ENCODE measurements at regions not wholly inside any gene's neighbourhood (a gene's known extent, or its start where the extent isn't known, plus 50 kb on each side); places are given as distances from the start of the nearest gene placed in this dataset.

DNA sequence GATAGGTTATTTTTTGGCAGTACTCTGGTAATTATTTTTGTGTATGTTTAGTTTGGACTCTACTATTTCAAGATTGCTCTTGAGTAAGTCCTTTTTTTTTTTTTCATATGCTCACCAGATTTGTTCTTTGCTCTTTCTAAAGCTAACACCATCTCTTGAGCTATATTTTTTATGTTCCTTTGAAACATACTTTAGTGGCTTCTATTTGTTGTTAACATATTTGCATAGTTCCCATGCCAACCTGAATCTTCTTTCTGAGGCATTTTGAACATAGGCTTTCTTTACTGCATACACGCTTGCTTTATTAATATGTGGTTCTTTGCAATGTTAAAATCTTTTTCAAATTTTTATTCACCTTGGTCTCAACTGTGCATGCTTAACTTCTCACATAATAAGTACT, 1644.9 kb downstream of the SUCLG1 start:
- Histone ChIP-seq H3K27me3 (ENCODE audit: insufficient read depth, low read length, poor library complexity) (no peaks in the 10 kb centered on the region), H3K36me3 (ENCODE audit: control insufficient read depth, insufficient read depth, low read length) (no peaks in the 10 kb centered on the region), H2AK5ac (ENCODE audit: low read length) (no peak overlapping the region), H2BK15ac (replicated peaks; ENCODE audit: low read depth) (no peak overlapping the region), H3K27ac (ENCODE audit: low read depth, low read length) (no peak overlapping the region), H3K18ac (ENCODE audit: low read length) (no peak overlapping the region), H3K79me2 (ENCODE audit: control insufficient read depth, insufficient read depth, low read length) (no peaks in the 10 kb centered on the region), H3K56ac (ENCODE audit: low read length) (no peak overlapping the region), H3K4ac (ENCODE audit: low read depth, low read length) (no peak overlapping the region), H2BK5ac (ENCODE audit: low read length) (no peak overlapping the region), H4K5ac (ENCODE audit: low read length) (no peak overlapping the region), H2BK120ac (ENCODE audit: low read depth, low read length) (no peak overlapping the region), H3K4me2 (ENCODE audit: low read length) (no peak overlapping the region), H3K23ac (ENCODE audit: low read length) (no peak overlapping the region), H4K8ac (ENCODE audit: low read depth, low read length) (no peak overlapping the region), H3K79me1 (ENCODE audit: low read length) (no peaks in the 10 kb centered on the region), H3K4me3 (ENCODE audit: low read length) (no peak overlapping the region), H3K4me1 (ENCODE audit: control insufficient read depth, low read depth, low read length) (no peaks in the 10 kb centered on the region), H3K9ac (ENCODE audit: low read length) (no peak overlapping the region)
- WGBS (ENCODE audit: extremely low coverage, insufficient coverage, low lambda C conversion rate) = no CpG with 5 or more reads among the region's 1 CpG
- DNase-seq = no peak

DNA sequence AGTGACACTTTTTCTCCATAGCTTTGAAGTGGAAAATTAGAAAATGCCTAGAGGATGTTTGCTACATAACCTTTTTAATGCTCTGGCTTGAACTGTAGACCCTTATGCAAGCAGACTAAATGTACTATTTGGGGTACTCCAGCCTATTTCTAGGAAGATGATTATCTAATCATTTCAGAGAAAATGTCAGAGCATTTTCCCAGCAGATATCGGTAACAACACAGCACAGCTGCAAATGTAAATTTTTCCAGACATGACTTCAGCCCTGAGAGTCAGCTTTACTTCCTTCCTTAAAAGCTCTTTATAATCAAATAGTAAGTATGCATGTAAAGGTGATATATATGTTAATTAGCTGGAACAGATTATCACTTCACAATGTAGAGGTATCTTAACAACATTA, 1647.1 kb downstream of the SUCLG1 start:
- Histone ChIP-seq H3K36me3 (ENCODE audit: control insufficient read depth, insufficient read depth, low read length) (no peaks in the 10 kb centered on the region), H3K79me1 (ENCODE audit: low read length) (no peaks in the 10 kb centered on the region), H3K27me3 (ENCODE audit: insufficient read depth, low read length, poor library complexity) (no peaks in the 10 kb centered on the region), H2AK5ac (ENCODE audit: low read length) (no peak overlapping the region), H3K4ac (ENCODE audit: low read depth, low read length) (no peak overlapping the region), H4K8ac (ENCODE audit: low read depth, low read length) (no peak overlapping the region), H2BK5ac (ENCODE audit: low read length) (no peak overlapping the region), H3K79me2 (ENCODE audit: control insufficient read depth, insufficient read depth, low read length) (no peaks in the 10 kb centered on the region), H2BK15ac (replicated peaks; ENCODE audit: low read depth) (no peak overlapping the region), H3K4me2 (ENCODE audit: low read length) (no peak overlapping the region), H3K4me3 (ENCODE audit: low read length) (no peak overlapping the region), H4K5ac (ENCODE audit: low read length) (no peak overlapping the region), H3K56ac (ENCODE audit: low read length) (no peak overlapping the region), H2BK120ac (ENCODE audit: low read depth, low read length) (no peak overlapping the region), H3K23ac (ENCODE audit: low read length) (no peak overlapping the region), H3K9ac (ENCODE audit: low read length) (no peak overlapping the region), H3K27ac (ENCODE audit: low read depth, low read length) (no peak overlapping the region), H3K4me1 (ENCODE audit: control insufficient read depth, low read depth, low read length) (no peaks in the 10 kb centered on the region), H3K18ac (ENCODE audit: low read length) (no peak overlapping the region)
- no CpG with 5 or more reads among the region's 1 CpG for WGBS (ENCODE audit: extremely low coverage, insufficient coverage, low lambda C conversion rate)
- DNase-seq = no peak

DNA sequence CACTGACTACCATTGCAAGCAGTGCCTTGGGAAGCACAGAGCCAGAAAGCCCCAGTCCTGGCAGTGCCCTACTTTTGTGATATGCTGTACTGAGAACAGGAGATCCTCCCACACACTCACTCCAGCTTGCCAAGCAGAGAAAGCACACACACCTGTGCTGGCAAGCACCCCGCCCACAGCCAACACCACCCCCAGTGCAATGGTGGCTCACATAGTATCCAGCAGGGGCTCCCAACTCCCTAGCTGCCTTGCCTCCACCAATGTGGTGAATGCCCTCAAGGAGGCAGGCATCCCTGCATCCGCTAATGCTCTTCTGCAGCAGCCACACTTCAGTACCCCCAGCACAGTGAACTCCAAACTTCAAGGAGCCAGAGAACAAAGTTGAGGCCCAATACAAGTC, 1655.8 kb downstream of the SUCLG1 start:
- Histone ChIP-seq H3K27me3 (ENCODE audit: insufficient read depth, low read length, poor library complexity) (no peaks in the 10 kb centered on the region), H3K79me1 (ENCODE audit: low read length) (no peaks in the 10 kb centered on the region), H3K9ac (ENCODE audit: low read length) (no peak overlapping the region), H2BK15ac (replicated peaks; ENCODE audit: low read depth) (no peak overlapping the region), H3K4me2 (ENCODE audit: low read length) (no peak overlapping the region), H3K79me2 (ENCODE audit: control insufficient read depth, insufficient read depth, low read length) (no peaks in the 10 kb centered on the region), H3K18ac (ENCODE audit: low read length) (no peak overlapping the region), H2BK5ac (ENCODE audit: low read length) (no peak overlapping the region), H3K36me3 (ENCODE audit: control insufficient read depth, insufficient read depth, low read length) (no peaks in the 10 kb centered on the region), H2AK5ac (ENCODE audit: low read length) (no peak overlapping the region), H3K23ac (ENCODE audit: low read length) (no peak overlapping the region), H3K4me1 (ENCODE audit: control insufficient read depth, low read depth, low read length) (no peaks in the 10 kb centered on the region), H3K56ac (ENCODE audit: low read length) (no peak overlapping the region), H3K27ac (ENCODE audit: low read depth, low read length) (no peak overlapping the region), H4K8ac (ENCODE audit: low read depth, low read length) (no peak overlapping the region), H3K4ac (ENCODE audit: low read depth, low read length) (no peak overlapping the region), H2BK120ac (ENCODE audit: low read depth, low read length) (no peak overlapping the region), H3K4me3 (ENCODE audit: low read length) (no peak overlapping the region), H4K5ac (ENCODE audit: low read length) (no peak overlapping the region)
- no CpG with 5 or more reads among the region's 2 CpGs for WGBS (ENCODE audit: extremely low coverage, insufficient coverage, low lambda C conversion rate)
- DNase-seq = no peak

DNA sequence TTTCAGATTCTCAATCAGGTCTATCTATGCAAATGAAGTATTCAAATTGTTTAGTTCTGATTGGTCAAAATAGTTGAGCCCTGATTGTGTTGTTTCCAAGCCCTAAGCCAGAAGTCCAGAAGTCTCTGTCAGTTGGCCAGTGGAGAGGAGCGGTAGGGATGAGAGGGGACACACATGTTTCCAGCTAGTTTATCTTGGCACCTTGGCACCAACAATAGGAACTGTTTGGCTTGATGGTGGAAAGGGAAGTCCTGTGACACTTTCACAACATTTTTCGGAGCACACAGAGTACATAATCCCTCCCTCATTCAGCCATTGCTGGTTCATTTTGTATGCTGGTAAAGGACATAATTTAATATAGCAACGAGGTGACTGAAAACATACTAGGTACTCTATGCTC, 1661.6 kb downstream of the SUCLG1 start:
- Histone ChIP-seq H3K56ac (ENCODE audit: low read length) (no peak overlapping the region), H3K36me3 (ENCODE audit: control insufficient read depth, insufficient read depth, low read length) (no peaks in the 10 kb centered on the region), H3K23ac (ENCODE audit: low read length) (no peak overlapping the region), H3K18ac (ENCODE audit: low read length) (no peak overlapping the region), H3K9ac (ENCODE audit: low read length) (no peak overlapping the region), H3K27ac (ENCODE audit: low read depth, low read length) (no peak overlapping the region), H2BK15ac (replicated peaks; ENCODE audit: low read depth) (no peak overlapping the region), H3K79me2 (ENCODE audit: control insufficient read depth, insufficient read depth, low read length) (no peaks in the 10 kb centered on the region), H3K4ac (ENCODE audit: low read depth, low read length) (no peak overlapping the region), H3K27me3 (ENCODE audit: insufficient read depth, low read length, poor library complexity) (no peaks in the 10 kb centered on the region), H4K5ac (ENCODE audit: low read length) (no peak overlapping the region), H3K4me2 (ENCODE audit: low read length) (no peak overlapping the region), H2AK5ac (ENCODE audit: low read length) (no peak overlapping the region), H4K8ac (ENCODE audit: low read depth, low read length) (no peak overlapping the region), H3K79me1 (ENCODE audit: low read length) (no peaks in the 10 kb centered on the region), H2BK120ac (ENCODE audit: low read depth, low read length) (no peak overlapping the region), H2BK5ac (ENCODE audit: low read length) (no peak overlapping the region), H3K4me3 (ENCODE audit: low read length) (no peak overlapping the region), H3K4me1 (ENCODE audit: control insufficient read depth, low read depth, low read length) (no peaks in the 10 kb centered on the region)
- no peak for DNase-seq
- no CpG with 5 or more reads among the region's 3 CpGs for WGBS (ENCODE audit: extremely low coverage, insufficient coverage, low lambda C conversion rate)

DNA sequence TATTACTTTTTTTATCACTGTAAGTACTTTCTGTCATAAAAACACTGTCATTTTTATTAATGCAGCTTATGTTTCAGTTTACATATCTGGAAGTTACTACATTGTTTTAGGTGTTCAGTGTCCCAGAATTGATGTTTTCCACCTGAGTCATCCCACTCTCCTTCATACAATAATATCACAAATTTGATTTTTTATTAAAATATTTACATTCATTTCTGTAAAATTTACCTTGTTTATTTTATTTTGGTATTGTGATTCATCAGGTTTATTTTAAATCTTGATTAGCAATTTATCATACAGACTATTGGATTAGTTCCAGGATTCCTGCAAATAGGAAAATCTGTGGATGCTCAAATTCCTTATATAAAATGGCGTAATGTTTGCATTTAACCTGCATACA, 1662.9 kb downstream of the SUCLG1 start:
- Histone ChIP-seq H3K36me3 (ENCODE audit: control insufficient read depth, insufficient read depth, low read length) (no peaks in the 10 kb centered on the region), H4K5ac (ENCODE audit: low read length) (no peak overlapping the region), H3K18ac (ENCODE audit: low read length) (no peak overlapping the region), H3K56ac (ENCODE audit: low read length) (no peak overlapping the region), H2BK5ac (ENCODE audit: low read length) (no peak overlapping the region), H4K8ac (ENCODE audit: low read depth, low read length) (no peak overlapping the region), H3K4me3 (ENCODE audit: low read length) (no peak overlapping the region), H3K9ac (ENCODE audit: low read length) (no peak overlapping the region), H2BK15ac (replicated peaks; ENCODE audit: low read depth) (no peak overlapping the region), H3K4me1 (ENCODE audit: control insufficient read depth, low read depth, low read length) (no peaks in the 10 kb centered on the region), H3K4ac (ENCODE audit: low read depth, low read length) (no peak overlapping the region), H3K79me1 (ENCODE audit: low read length) (no peaks in the 10 kb centered on the region), H3K4me2 (ENCODE audit: low read length) (no peak overlapping the region), H2BK120ac (ENCODE audit: low read depth, low read length) (no peak overlapping the region), H3K27ac (ENCODE audit: low read depth, low read length) (no peak overlapping the region), H3K79me2 (ENCODE audit: control insufficient read depth, insufficient read depth, low read length) (no peaks in the 10 kb centered on the region), H3K23ac (ENCODE audit: low read length) (no peak overlapping the region), H3K27me3 (ENCODE audit: insufficient read depth, low read length, poor library complexity) (no peaks in the 10 kb centered on the region), H2AK5ac (ENCODE audit: low read length) (no peak overlapping the region)
- no peak for DNase-seq
- no CpG with 5 or more reads among the region's 1 CpG for WGBS (ENCODE audit: extremely low coverage, insufficient coverage, low lambda C conversion rate)

DNA sequence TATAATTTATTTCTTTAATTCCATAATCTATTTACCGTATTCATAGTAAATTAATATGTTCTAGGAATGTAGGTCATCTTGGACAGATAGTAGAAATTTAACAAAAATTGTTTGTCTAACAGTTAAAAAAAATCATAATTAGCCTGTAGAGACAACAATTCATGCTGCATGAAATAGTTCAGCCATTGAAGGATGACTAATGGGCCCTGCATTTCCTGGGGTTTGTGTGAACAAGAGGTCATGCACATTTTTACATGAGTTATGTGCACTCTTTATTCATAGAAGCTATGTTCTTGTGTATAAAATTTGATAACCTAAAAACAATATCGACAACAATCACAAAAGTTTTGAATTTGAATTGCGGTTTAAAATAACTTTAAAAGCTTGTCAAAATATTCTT, 1663.6 kb downstream of the SUCLG1 start:
- Histone ChIP-seq H2BK5ac (ENCODE audit: low read length) (no peak overlapping the region), H3K4me3 (ENCODE audit: low read length) (no peak overlapping the region), H3K56ac (ENCODE audit: low read length) (no peak overlapping the region), H3K18ac (ENCODE audit: low read length) (no peak overlapping the region), H3K23ac (ENCODE audit: low read length) (no peak overlapping the region), H2BK15ac (replicated peaks; ENCODE audit: low read depth) (no peak overlapping the region), H3K79me1 (ENCODE audit: low read length) (no peaks in the 10 kb centered on the region), H3K4ac (ENCODE audit: low read depth, low read length) (no peak overlapping the region), H3K9ac (ENCODE audit: low read length) (no peak overlapping the region), H4K8ac (ENCODE audit: low read depth, low read length) (no peak overlapping the region), H2AK5ac (ENCODE audit: low read length) (no peak overlapping the region), H3K36me3 (ENCODE audit: control insufficient read depth, insufficient read depth, low read length) (no peaks in the 10 kb centered on the region), H3K27me3 (ENCODE audit: insufficient read depth, low read length, poor library complexity) (no peaks in the 10 kb centered on the region), H3K27ac (ENCODE audit: low read depth, low read length) (no peak overlapping the region), H3K4me2 (ENCODE audit: low read length) (no peak overlapping the region), H2BK120ac (ENCODE audit: low read depth, low read length) (no peak overlapping the region), H4K5ac (ENCODE audit: low read length) (no peak overlapping the region), H3K4me1 (ENCODE audit: control insufficient read depth, low read depth, low read length) (no peaks in the 10 kb centered on the region), H3K79me2 (ENCODE audit: control insufficient read depth, insufficient read depth, low read length) (no peaks in the 10 kb centered on the region)
- DNase-seq = no peak
- 100% methylated on average over 3 of the region's 3 CpGs for WGBS (ENCODE audit: extremely low coverage, insufficient coverage, low lambda C conversion rate)

Measured in mesendoderm (in vitro differentiated cells).